Mesenchymal stem cell (in vitro differentiated cells and primary cell): ENCODE measurements at regions not wholly inside any gene's neighbourhood (a gene's known extent, or its start where the extent isn't known, plus 50 kb on each side); places are given as distances from the start of the nearest gene placed in this dataset.

Experiments
- DNase-seq: peaks from one replicate; pipeline ENCODE4 v3.0.0-alpha.2; 2013
- H2AFZ ChIP-seq: one replicate; pipeline ENCODE4 v1.6.1; 2013; ENCODE audit warnings: low read depth, mild to moderate bottlenecking, control low read depth, inconsistent platforms, low read length, moderate library complexity
- H2AK5ac ChIP-seq: 2 replicates; pipeline ENCODE4 v1.6.1; 2013; ENCODE audit warnings: low read length, moderate library complexity, mild to moderate bottlenecking, inconsistent platforms; ENCODE audit not compliant: severe bottlenecking
- H2BK120ac ChIP-seq: one replicate; pipeline ENCODE4 v1.6.1; 2013; ENCODE audit warnings: low read depth, mild to moderate bottlenecking, inconsistent platforms, low read length, moderate library complexity
- H2BK12ac ChIP-seq, 2 experiments: one replicate each; pipeline ENCODE4 v1.6.1; 2013; ENCODE audit warnings: inconsistent platforms in 2 of 2, low read length in 2 of 2, mild to moderate bottlenecking in 2 of 2, moderate library complexity in 2 of 2, control low read depth in 1 of 2
- H2BK15ac ChIP-seq: one replicate; pipeline ENCODE4 v1.6.1; 2013; ENCODE audit warnings: mild to moderate bottlenecking, low read depth, inconsistent platforms; ENCODE audit not compliant: poor library complexity, severe bottlenecking
- H2BK5ac ChIP-seq: 2 replicates; pipeline ENCODE4 v1.6.1; 2013; ENCODE audit warnings: low read depth, mild to moderate bottlenecking, low read length, control low read depth, inconsistent platforms; ENCODE audit not compliant: poor library complexity, severe bottlenecking
- H3K14ac ChIP-seq, 2 experiments: one replicate each; pipeline ENCODE4 v1.6.1; 2013; ENCODE audit warnings: inconsistent platforms in 2 of 2, low read length in 2 of 2, control low read depth in 1 of 2, mild to moderate bottlenecking in 1 of 2, moderate library complexity in 1 of 2
- H3K18ac ChIP-seq, 2 experiments: one replicate each; pipeline ENCODE4 v1.6.1; 2013; ENCODE audit warnings: inconsistent platforms in 2 of 2, low read length in 2 of 2, control low read depth in 1 of 2, low read depth in 1 of 2, mild to moderate bottlenecking in 1 of 2
- H3K23ac ChIP-seq, 2 experiments: one replicate each; pipeline ENCODE4 v1.6.1; 2013; ENCODE audit warnings: inconsistent platforms in 2 of 2, low read length in 2 of 2, mild to moderate bottlenecking in 2 of 2, moderate library complexity in 2 of 2, control low read depth in 1 of 2
- H3K27ac ChIP-seq: 2 replicates; pipeline ENCODE4 v1.5.1; 2013; ENCODE audit warnings: mild to moderate bottlenecking, moderate library complexity, low read length, control low read depth, inconsistent platforms; ENCODE audit not compliant: poor library complexity, severe bottlenecking
- H3K27me3 ChIP-seq, 2 experiments: 2 replicates each; pipeline versions ENCODE4 v1.6.1 to v1.7.0; 2013; ENCODE audit warnings: low read length in 2 of 2, mild to moderate bottlenecking in 2 of 2, moderate library complexity in 2 of 2, control low read depth in 1 of 2, inconsistent platforms in 1 of 2; ENCODE audit not compliant: control insufficient read depth in 1 of 2, insufficient read depth in 1 of 2
- H3K36me3 ChIP-seq, 2 experiments: 2 replicates each; pipeline versions ENCODE4 v1.6.1 to v1.7.0; 2013; ENCODE audit warnings: low read length in 2 of 2, control low read depth in 1 of 2, inconsistent platforms in 1 of 2, low read depth in 1 of 2, mild to moderate bottlenecking in 1 of 2; ENCODE audit not compliant: insufficient read depth in 2 of 2, control insufficient read depth in 1 of 2
- H3K4ac ChIP-seq, 2 experiments: one replicate each; pipeline ENCODE4 v1.6.1; 2013; ENCODE audit warnings: inconsistent platforms in 2 of 2, low read length in 2 of 2, mild to moderate bottlenecking in 2 of 2, moderate library complexity in 2 of 2, control low read depth in 1 of 2, low read depth in 1 of 2
- H3K4me1 ChIP-seq: 2 replicates; pipeline ENCODE4 v1.6.1; 2013; ENCODE audit warnings: low read depth, low read length, control low read depth; ENCODE audit not compliant: control insufficient read depth, insufficient read depth
- H3K4me2 ChIP-seq: 2 replicates; pipeline ENCODE4 v1.6.1; 2013; ENCODE audit warnings: low read length, mild to moderate bottlenecking, inconsistent platforms; ENCODE audit not compliant: poor library complexity, severe bottlenecking
- H3K4me3 ChIP-seq, 2 experiments: 2 replicates each; pipeline versions ENCODE4 v1.5.1 to v1.7.0; 2013; ENCODE audit warnings: low read length in 2 of 2, mild to moderate bottlenecking in 2 of 2, control low read depth in 1 of 2, low read depth in 1 of 2; ENCODE audit not compliant: insufficient read depth in 1 of 2
- H3K79me1 ChIP-seq: replicated peaks from 2 replicates; pipeline ENCODE4 v1.6.1; 2013; ENCODE audit warnings: mild to moderate bottlenecking, control low read depth, low read length, inconsistent platforms; ENCODE audit not compliant: poor library complexity, severe bottlenecking
- H3K9ac ChIP-seq: 2 replicates; pipeline ENCODE4 v1.7.0; 2013; ENCODE audit warnings: mild to moderate bottlenecking, low read length, moderate library complexity
- H3K9me3 ChIP-seq: 2 replicates; pipeline ENCODE4 v1.7.0; 2013; ENCODE audit warnings: mild to moderate bottlenecking, low read length; ENCODE audit not compliant: control insufficient read depth
- H4K8ac ChIP-seq: one replicate; pipeline ENCODE4 v1.6.1; 2013; ENCODE audit warnings: inconsistent platforms, mild to moderate bottlenecking, low read length, moderate library complexity
- H4K91ac ChIP-seq: one replicate; pipeline ENCODE4 v1.6.1; 2013; ENCODE audit warnings: mild to moderate bottlenecking, low read length, inconsistent platforms
- WGBS: methylation state at CpG from one replicate; pipeline ENCODE4 v1.1.7; 2013; ENCODE audit warnings: mixed read lengths; 5-methylcytosine and 5-hydroxymethylcytosine counted together

GRCh38 chr13:82698383-82698782 lies 1183.9 kb downstream of the SLITRK1 start:
- H3K27ac ChIP-seq: no peak overlapping the region
- H3K4me2 ChIP-seq: no peak overlapping the region
- H3K9ac ChIP-seq: no peak overlapping the region
- DNase-seq: no peak
- H3K27me3 ChIP-seq: no peaks in the 10 kb centered on the region
- H3K4me3 ChIP-seq: no peak overlapping the region
- H3K79me1 ChIP-seq: no peaks in the 10 kb centered on the region
- H2BK5ac ChIP-seq: no peak overlapping the region
- H3K14ac ChIP-seq: no peak overlapping the region
- H2AFZ ChIP-seq: no peak overlapping the region
- no peak overlapping the region for H4K8ac ChIP-seq
- H2BK15ac ChIP-seq: no peak overlapping the region
- H3K23ac ChIP-seq: no peak overlapping the region
- H3K36me3 ChIP-seq: no peaks in the 10 kb centered on the region
- H2AK5ac ChIP-seq: no peak overlapping the region
- H3K4me1 ChIP-seq: no peaks in the 10 kb centered on the region
- no peaks in the 10 kb centered on the region for H3K9me3 ChIP-seq
- no peak overlapping the region for H2BK120ac ChIP-seq
- H2BK12ac ChIP-seq: no peak overlapping the region
- no peak overlapping the region for H3K18ac ChIP-seq
- no peak overlapping the region for H3K4ac ChIP-seq
- no peak overlapping the region for H4K91ac ChIP-seq

GRCh38 chr13:82693607-82694006 lies 1188.7 kb downstream of the SLITRK1 start:
- H2AFZ ChIP-seq: no peak overlapping the region
- no peak overlapping the region for H2BK5ac ChIP-seq
- no peaks in the 10 kb centered on the region for H3K9me3 ChIP-seq
- no peak overlapping the region for H3K27ac ChIP-seq
- H3K4me2 ChIP-seq: no peak overlapping the region
- DNase-seq: no peak
- no peak overlapping the region for H3K4ac ChIP-seq
- H3K27me3 ChIP-seq: no peaks in the 10 kb centered on the region
- no peaks in the 10 kb centered on the region for H3K79me1 ChIP-seq
- H3K4me3 ChIP-seq: no peak overlapping the region
- no peaks in the 10 kb centered on the region for H3K4me1 ChIP-seq
- no peak overlapping the region for H3K9ac ChIP-seq
- H2BK12ac ChIP-seq: no peak overlapping the region
- H3K18ac ChIP-seq: no peak overlapping the region
- no peak overlapping the region for H2BK15ac ChIP-seq
- H3K23ac ChIP-seq: no peak overlapping the region
- H4K8ac ChIP-seq: no peak overlapping the region
- no peak overlapping the region for H2AK5ac ChIP-seq
- H2BK120ac ChIP-seq: no peak overlapping the region
- no peak overlapping the region for H4K91ac ChIP-seq
- no peaks in the 10 kb centered on the region for H3K36me3 ChIP-seq
- 91% methylated on average over 1 of the region's 1 CpG for WGBS
- no peak overlapping the region for H3K14ac ChIP-seq

- no CpG with 5 or more reads among the region's 2 CpGs for WGBS
- no peaks in the 10 kb centered on the region for H3K36me3 ChIP-seq
- H2BK120ac ChIP-seq: no peak overlapping the region
- H3K18ac ChIP-seq: no peak overlapping the region
- H3K9me3 ChIP-seq: no peaks in the 10 kb centered on the region
- H3K27ac ChIP-seq: no peak overlapping the region
- H3K79me1 ChIP-seq: no peaks in the 10 kb centered on the region
- H4K8ac ChIP-seq: no peak overlapping the region
- H3K4me3 ChIP-seq: peak overlapping the region in 1 of 2 experiments; percentile 61
- no peak overlapping the region for H3K4ac ChIP-seq
- no peak overlapping the region for H2BK5ac ChIP-seq
- H3K4me1 ChIP-seq: no peaks in the 10 kb centered on the region
- peak; percentile 36 for DNase-seq
- H2BK15ac ChIP-seq: no peak overlapping the region
- no peak overlapping the region for H4K91ac ChIP-seq
- peak overlapping the region; percentile 34 for H3K4me2 ChIP-seq
- no peak overlapping the region for H2AFZ ChIP-seq
- H3K14ac ChIP-seq: no peak overlapping the region
- H3K23ac ChIP-seq: no peak overlapping the region
- no peaks in the 10 kb centered on the region for H3K27me3 ChIP-seq
- peak overlapping the region; percentile 87 for H3K9ac ChIP-seq
- H2AK5ac ChIP-seq: no peak overlapping the region
- H2BK12ac ChIP-seq: no peak overlapping the region
Observed at GRCh38 chr13:82688400-82688994, 1193.8 kb downstream of the SLITRK1 start.

- Histone ChIP-seq H2BK15ac (no peak overlapping the region), H4K91ac (no peak overlapping the region), H2BK12ac (no peak overlapping the region), H2BK5ac (no peak overlapping the region), H3K18ac (no peak overlapping the region), H2BK120ac (no peak overlapping the region), H3K4me1 (no peaks in the 10 kb centered on the region), H3K79me1 (no peaks in the 10 kb centered on the region), H3K4ac (no peak overlapping the region), H2AK5ac (no peak overlapping the region), H3K9ac (peak overlapping the region; percentile 87), H3K36me3 (no peaks in the 10 kb centered on the region), H3K23ac (no peak overlapping the region), H4K8ac (no peak overlapping the region), H3K4me3 (peak overlapping the region in 1 of 2 experiments; percentile 61), H3K27ac (no peak overlapping the region), H3K4me2 (no peak overlapping the region), H3K9me3 (peaks cover 3% of the 10 kb centered on the region), H2AFZ (no peak overlapping the region), H3K27me3 (no peaks in the 10 kb centered on the region), H3K14ac (no peak overlapping the region)
- DNase-seq: peak; percentile 6
Observed at GRCh38 chr13:82687884-82688283, 1194.4 kb downstream of the SLITRK1 start.
